ENCODE measurements at regions not wholly inside any gene's neighbourhood (a gene's known extent, or its start where the extent isn't known, plus 50 kb on each side); places are given as distances from the start of the nearest gene placed in this dataset.

GRCh38 chr15:96234109-96234892 is 96.2 kb upstream of the NR2F2 start:
- DNase-seq (ENCODE audit: low read depth in 2 of 2), result no peak

GRCh38 chr15:96237002-96237401 is 93.5 kb upstream of the NR2F2 start:
- DNase-seq (ENCODE audit: low read depth in 2 of 2), result peak in 1 of 2 donors; percentile 5

GRCh38 chr15:96242761-96243160 is 87.7 kb upstream of the NR2F2 start:
- DNase-seq (ENCODE audit: low read depth in 2 of 2), result no peak

- no peak for DNase-seq (ENCODE audit: low read depth in 2 of 2)
Observed at GRCh38 chr15:96243701-96244100, 86.8 kb upstream of the NR2F2 start.

GRCh38 chr15:96245252-96245651 is 85.2 kb upstream of the NR2F2 start:
- no peak for DNase-seq (ENCODE audit: low read depth in 2 of 2)

GRCh38 chr15:96246057-96246456 is 84.4 kb upstream of the NR2F2 start:
- no peak for DNase-seq (ENCODE audit: low read depth in 2 of 2)

GRCh38 chr15:96247621-96248305 is 82.7 kb upstream of the NR2F2 start:
- no peak for DNase-seq (ENCODE audit: low read depth in 2 of 2)

- no peak for DNase-seq (ENCODE audit: low read depth in 2 of 2)
Observed at GRCh38 chr15:96252148-96252547, 78.4 kb upstream of the NR2F2 start.

GRCh38 chr15:96253006-96253747 is 77.3 kb upstream of the NR2F2 start:
- no peak for DNase-seq (ENCODE audit: low read depth in 2 of 2)

GRCh38 chr15:96254173-96254572 is 76.3 kb upstream of the NR2F2 start:
- no peak for DNase-seq (ENCODE audit: low read depth in 2 of 2)

GRCh38 chr15:96255599-96255998 is 74.9 kb upstream of the NR2F2 start:
- no peak for DNase-seq (ENCODE audit: low read depth in 2 of 2)

GRCh38 chr15:96261575-96262034 is 68.9 kb upstream of the NR2F2 start:
- no peak for DNase-seq (ENCODE audit: low read depth in 2 of 2)

GRCh38 chr15:96262097-96262496 is 68.4 kb upstream of the NR2F2 start:
- no peak for DNase-seq (ENCODE audit: low read depth in 2 of 2)

GRCh38 chr15:96262549-96263489 is 67.7 kb upstream of the NR2F2 start:
- no peak for DNase-seq (ENCODE audit: low read depth in 2 of 2)

GRCh38 chr15:96264351-96264798 is 66.1 kb upstream of the NR2F2 start:
- DNase-seq (ENCODE audit: low read depth in 2 of 2), result no peak

GRCh38 chr15:96264801-96265515 is 65.5 kb upstream of the NR2F2 start:
- DNase-seq (ENCODE audit: low read depth in 2 of 2), result peak in 1 of 2 donors; percentile 12

GRCh38 chr15:96266456-96266855 is 64.0 kb upstream of the NR2F2 start:
- no peak for DNase-seq (ENCODE audit: low read depth in 2 of 2)

GRCh38 chr15:96267463-96267862 is 63.0 kb upstream of the NR2F2 start:
- no peak for DNase-seq (ENCODE audit: low read depth in 2 of 2)

GRCh38 chr15:96268442-96269204 is 61.9 kb upstream of the NR2F2 start:
- DNase-seq (ENCODE audit: low read depth in 2 of 2), result no peak

All from dermis microvascular lymphatic vessel endothelial cell (primary cell).